ENCODE measurements at regions not wholly inside any gene's neighbourhood (a gene's known extent, or its start where the extent isn't known, plus 50 kb on each side); places are given as distances from the start of the nearest gene placed in this dataset.
"Not testable (repeated sequence)": the region's sequence is repeated elsewhere in the genome, so short reads cannot be mapped to it uniquely, and the experiment has no call there.

DNA sequence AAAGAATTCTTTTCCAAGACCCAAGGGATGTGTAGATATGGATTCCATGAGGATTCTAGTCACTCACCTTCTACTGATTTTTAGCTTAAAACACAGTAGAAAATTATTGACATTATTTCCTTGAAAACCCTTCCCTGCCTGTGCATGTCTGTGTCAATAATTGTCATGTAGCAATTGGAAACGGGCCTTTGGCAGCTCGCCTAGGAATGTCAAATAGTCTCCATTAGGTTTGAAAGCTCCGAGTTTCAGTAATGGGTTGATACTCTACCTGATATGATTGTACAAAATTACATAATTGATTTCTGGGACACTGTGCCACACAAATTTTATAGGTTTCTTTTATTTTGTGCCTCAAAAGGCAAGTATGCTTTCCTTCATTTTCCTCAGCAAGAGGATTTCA lies 515.2 kb upstream of the ARID1B start:
- no peak for FAIRE-seq

DNA sequence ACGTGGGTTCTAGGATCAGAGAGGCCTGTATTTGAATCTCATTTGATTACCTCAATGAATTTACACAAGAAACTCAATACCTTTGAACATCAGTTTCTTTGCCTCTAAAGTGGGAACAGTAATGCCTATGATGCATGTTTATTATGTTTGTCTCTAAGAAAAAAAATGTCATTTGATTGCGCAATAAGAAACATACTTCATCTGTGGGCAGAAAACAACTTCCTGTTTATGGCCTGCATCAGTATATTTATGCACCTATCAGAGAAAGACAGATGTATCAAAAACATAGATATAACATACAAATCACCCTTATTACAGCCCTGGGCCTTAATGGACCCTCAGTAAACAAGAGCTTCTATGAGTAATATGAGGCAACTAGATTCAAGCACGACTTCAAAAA lies 516.4 kb upstream of the ARID1B start:
- no peak for FAIRE-seq

DNA sequence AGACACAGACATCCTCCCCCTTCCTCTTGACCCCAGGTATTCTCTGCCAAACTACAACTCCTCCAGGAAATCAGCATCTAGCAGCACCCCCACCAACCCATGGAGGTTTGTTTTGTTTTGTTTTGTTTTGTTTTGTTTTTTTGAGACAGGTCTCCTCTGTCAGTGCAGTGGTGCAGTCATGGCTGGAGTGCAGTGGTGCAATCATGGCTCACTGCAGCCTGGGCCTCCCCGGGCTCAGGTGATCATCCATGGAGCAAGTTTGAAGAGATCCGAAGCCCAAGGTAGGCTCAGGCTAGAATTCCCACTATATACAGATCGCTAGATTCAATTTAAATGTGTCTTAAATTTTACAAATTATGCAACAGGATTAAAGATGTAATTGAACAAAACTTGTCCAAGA lies 518.2 kb upstream of the ARID1B start:
- no peak for FAIRE-seq

DNA sequence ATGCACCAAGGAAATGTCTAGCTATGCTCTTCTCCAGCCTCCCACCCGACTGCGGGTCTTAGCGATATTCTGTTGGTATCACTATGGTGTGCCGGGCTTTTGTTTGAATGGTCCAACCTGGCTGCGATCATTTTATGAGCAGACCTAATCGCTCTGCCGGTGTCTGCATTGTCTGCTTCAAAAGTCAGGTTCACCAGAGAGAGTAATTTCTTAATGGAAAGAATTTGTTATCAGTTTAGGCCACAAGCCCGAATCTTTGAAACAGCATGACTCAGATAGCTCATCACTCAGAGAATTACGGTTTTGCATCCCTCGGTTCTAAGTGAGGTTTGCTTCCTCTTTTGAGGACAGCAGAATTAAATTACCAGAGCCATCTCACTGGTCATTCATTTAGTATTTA lies 521.0 kb upstream of the ARID1B start:
- FAIRE-seq, result no peak

DNA sequence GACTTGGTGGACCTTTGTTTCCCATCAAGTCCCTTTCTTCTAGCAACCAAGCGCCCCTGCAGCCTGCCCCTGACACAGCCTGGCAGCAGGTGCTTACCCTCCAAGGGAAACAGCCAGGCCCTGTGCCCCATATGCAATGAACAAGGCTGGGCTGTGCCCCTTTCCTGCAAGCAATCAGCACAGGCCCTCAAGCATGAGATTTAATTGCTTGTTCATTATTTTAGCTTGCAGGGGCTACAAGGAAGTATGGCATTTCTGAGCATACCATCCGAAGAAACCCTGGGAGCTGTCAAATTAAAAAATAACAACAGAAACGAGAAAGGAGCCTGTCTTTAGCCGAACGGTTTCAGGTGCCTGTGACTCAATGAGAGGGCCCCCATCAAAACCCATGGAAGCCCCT lies 522.9 kb upstream of the ARID1B start:
- no peak for FAIRE-seq

DNA sequence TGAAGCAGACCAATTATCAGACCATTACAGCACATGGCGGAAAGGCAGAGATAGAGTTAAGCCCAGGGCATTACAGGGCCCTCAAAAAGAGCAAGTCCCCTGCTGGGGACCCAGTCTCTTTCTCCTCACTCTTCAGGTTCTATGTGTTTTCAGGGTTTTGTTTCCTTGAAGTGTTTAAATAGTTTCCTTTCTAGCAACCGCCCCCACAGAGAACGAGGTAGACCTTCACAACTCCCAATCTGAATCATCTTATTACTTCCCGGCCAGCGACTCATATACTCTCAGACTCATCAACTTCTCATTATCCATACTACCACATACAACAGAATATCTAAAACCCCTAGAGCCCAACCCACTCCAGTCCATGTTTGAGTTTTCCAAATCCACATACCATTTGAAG lies 526.6 kb upstream of the ARID1B start:
- no peak for FAIRE-seq

DNA sequence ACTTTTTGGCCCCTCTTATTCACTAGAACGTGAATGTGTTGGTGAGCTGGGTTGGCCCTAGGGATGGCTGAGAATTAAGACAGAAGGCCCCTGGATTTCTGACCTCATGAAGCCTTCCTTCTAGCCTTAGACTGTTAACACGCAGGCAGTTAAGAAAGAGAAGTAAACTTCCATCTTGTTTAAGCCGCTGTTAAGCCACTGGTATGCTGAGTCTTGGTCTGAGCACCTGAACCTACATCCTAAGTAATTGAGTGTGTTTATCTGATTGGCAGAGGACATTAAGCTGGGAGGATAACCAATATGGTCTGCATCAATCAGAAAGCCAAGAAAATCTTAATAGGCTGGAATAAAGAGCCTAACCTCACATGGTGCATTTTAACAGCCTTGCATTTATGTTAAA lies 535.0 kb upstream of the ARID1B start:
- no peak for FAIRE-seq

DNA sequence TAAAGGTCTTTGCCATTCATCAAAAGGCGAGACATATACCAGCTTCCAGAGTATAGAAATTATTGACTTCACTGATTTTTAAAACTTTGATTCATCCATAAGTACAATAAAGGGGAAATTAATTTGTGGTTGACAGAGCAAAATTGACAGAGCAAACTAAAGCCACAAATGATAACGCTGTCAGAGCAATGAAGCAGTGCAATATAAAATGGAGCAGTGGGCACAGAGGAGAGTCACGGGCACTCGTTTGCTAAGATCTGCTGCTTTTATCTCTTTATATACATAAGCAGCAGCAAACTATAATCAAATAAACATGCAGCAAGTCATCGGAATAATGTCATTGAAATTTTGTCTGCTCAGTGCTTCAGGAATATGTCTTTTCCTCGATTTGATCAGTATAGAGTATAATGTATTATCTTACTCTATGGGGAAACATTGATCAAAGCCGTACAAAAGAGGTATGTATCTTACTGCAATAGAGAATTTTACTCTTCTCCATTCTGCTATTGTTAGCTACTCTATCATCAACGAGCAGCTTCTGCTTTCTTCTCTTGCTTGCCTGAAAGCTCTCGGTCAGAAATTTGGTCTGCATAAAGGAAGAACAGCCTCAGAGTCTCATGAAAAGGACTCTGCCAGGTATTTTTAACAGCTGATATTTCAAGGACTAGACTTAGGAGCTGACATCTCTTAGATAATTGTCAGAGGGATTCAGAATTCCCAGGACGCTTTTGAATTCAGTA lies 546.0 kb upstream of the ARID1B start:
- FAIRE-seq, result no peak

DNA sequence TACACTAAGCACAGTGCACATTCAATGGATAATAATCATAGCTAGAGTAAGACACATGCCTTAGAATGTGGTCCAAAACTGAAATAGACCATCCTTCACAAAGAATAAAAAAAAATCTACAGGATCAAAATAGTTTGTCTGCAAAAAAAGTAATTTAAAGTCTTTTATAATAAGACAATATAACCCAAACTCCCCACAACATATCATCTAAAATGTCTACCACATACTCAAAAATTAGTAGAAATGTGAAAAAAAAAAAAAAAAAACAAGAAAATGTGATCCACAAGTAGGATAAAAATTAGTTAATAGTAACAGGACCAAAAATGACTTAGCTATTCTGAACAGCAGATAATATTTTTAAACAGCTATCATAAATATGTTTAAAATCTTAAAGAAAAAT lies 557.2 kb upstream of the ARID1B start:
- no peak for FAIRE-seq

DNA sequence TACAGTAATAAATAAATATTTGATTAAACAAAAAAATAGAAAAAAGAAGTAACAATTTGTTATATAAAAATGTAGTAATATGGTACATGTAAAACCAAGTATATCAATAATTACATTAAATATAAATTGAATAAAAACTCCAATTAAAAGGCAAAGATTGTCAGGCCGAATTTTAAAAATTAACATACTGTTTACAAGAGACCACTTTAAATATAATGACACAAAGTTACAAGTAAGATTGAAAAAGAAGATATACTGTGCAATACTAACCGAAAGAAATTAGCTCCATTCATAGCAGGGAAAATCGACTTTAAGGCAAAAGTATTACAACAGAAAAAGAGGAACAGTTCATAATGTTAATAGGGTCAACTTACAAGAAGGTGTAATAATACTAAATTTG lies 571.5 kb upstream of the ARID1B start:
- FAIRE-seq, result peak; percentile 15

DNA sequence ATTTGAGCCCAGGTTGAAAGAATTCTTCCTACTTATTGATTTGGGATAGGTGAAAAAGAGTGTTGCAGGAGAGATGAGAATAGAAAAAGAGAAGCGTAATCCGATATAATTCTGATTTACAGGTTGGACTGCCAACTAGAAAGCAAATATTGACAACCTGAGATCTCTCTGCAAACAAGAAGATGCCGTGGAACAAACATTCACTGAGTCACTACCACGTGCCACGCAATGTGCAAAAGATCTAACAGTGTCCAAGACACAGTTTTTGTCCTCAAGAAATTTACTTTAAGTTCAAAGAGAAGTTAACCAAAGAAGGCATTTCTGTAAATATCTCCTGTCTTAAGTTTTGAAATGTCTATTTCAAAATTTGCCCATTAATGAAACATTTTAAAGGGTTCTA lies 578.0 kb upstream of the ARID1B start:
- FAIRE-seq, result no peak

DNA sequence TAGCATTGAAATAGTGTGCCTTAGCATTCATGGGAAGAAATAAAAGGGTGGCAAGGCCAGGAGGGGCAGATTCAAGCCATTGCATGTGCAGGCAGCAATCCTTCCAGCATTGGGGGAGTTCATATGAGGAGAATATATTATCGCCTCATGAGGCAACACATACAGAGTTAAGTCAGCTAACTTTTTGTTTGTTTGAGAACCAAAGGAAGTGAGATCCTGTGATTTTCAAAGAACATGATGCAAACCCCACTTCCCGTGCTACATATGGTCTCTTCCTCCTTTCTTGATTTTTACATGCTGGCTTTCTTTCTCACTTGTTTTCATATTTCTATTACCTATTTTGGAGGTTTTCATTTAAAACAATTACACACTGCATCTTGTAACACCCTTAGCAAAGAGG lies 579.7 kb upstream of the ARID1B start:
- FAIRE-seq, result no peak

DNA sequence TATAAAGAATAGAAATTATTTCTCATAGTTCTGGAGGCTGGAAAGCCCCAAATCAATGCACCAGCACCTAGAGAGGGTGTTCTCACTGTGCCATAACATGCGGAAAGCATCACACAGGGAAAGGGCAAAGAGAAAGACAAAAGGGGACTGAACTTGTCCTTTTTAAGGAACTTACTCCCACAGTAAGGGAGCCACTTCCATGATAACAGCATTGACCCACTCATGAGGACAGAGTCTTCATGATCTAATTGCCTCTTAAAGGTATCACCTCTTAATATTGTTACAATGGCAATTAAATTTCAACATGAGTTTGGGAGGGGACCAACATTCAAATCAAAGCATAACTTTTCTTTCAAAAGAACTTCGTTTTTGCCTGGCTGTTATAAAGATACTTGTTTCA lies 582.2 kb upstream of the ARID1B start:
- no peak for FAIRE-seq

DNA sequence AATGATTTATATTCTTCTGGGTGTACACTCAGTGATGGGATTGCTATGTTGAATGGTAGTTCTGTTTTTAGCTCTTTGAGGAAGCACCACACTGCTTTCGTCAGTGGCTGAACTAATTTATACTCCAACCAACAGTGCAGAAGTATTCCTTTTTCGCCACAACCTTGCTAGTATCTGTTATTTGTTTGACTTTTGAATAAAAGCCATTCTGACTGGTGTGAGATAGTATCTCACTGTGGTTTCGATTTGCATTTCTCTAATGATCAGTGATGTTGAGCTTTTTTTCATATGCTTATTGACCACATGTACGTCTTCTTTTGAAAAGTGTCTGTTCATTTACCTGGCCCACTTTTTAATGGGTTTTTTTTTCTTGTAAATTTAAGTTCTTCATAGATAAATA lies 583.8 kb upstream of the ARID1B start:
- no peak for FAIRE-seq

DNA sequence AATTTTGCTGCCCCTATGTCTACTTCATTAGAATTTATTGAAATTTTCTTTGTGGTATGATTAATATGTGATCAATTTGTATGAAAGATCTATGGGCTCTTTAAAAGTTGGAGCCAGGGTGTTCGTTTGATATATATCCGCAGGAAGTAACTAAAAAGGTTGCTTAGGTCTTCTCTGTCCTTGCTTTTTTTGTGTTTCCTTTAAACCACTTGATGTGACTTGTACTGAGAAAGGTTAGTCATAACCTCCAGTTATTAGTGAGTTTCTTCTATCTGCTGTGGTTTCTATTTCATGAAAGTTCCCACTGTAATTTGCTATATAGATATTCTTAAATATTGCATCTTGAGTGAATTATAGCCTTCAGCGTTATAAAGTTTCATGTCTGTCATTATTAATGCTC lies 585.3 kb upstream of the ARID1B start:
- no peak for FAIRE-seq

DNA sequence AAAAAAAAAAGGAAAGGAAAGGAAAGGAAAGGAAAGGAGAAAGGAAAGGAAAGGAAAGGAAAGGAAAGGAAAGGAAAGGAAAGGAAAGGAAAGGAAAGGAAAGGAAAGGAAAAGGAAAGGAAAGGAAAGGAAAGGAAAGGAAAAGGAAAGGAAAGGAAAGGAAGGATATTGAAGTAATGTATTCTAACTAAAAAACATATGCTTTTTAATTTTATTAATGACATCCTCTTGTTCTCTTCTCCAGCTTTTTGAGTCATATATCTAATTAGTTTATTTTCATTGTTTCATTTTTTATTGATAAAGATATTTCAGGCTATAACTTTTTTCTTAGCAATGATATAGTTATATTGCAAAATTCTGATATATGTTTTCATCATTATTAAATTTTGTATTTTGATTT lies 585.8 kb upstream of the ARID1B start:
- FAIRE-seq, result not testable (repeated sequence)

DNA sequence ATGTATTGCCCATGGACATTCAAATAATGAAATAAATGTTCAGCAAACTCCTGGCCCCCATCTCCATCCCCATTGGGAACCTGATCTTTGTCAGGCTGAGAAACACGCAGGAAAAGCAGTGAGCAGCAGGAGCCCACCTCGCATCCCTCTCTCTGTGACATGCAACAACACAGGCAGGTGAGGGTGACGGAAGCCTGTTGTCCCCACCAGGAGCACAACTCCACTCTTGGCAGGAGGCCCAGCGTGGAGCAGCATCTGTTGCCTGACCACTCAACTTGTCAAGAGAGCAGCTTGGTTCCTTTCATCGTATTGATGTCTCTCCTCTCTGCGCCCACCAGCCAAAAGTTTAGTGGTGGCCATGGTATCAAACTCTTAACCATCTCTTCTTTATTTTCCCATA lies 586.9 kb upstream of the ARID1B start:
- FAIRE-seq, result no peak

DNA sequence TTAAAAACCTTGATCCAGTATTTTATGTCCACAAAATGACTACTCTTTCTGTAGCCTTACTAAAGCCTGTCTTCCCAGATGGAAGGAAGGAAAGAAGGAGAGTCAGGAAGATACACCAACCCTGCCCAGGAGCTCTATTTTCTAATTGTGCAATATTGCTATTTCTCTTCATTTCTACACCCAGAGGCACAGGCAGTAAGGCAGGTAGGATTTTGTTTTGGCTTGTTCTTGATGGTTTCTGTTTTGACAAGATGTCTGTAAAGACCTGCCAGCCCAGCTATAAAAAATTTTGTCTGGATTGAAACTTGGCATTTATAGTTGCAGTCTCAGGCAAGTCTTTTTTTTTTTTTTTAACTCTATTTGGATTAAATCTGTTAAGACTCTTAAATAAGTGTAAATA lies 587.5 kb upstream of the ARID1B start:
- FAIRE-seq, result no peak

DNA sequence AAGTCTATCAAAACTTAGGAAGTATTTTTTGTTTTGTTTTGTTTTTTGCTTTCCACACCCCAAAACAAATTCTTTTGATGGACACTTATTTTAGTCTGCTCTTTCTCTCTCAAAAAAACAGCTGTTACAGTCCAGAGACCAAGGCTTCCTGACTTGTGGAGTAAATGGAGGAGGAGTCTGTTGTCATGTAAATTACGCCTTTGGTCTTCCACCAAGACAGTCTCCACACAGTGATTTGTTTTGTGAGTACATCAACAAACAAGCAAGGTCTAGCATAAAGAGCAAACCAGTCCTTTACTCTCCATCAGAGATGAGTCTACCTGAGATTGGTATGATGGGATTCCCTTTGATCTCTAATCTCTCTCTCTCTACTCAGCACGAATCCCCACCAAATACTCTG lies 588.0 kb upstream of the ARID1B start:
- FAIRE-seq, result no peak

DNA sequence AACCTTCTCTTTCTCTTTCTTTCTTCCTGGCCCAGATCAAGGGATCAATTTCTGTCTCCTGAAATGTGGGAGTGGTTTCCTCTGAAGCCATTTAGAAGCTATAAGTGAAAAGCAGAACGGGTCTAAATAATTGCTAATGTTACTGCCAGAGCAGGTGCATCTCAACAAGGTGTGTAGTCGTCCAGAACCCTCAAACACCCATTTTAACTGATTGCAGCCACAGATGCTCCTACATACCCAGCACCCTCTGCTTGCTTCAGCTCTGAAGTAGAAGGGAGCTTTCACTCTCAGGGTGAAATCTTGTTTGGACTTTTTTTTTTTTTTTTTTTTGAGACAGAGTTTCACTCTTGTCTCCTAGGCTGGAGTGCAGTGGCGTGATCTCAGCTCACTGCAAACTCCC lies 592.1 kb upstream of the ARID1B start:
- no peak for FAIRE-seq

DNA sequence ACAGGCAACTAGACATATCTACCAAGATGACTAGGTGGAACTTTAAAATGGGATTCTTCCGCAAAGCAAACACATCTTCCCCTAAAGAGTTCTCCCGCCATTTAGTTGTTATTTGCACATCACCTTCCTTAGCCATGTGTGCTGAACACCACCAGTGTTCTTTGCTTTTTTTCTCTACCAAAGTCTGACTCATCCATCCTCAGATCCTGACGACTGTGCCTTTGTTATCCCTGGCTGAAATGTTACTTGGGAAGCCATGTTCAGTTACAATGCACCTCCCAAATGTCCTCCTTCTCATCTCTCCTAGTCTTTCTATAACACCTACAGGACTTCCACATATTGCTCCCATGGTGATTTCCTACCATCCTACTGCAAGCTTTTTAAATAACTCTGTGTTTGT lies 593.5 kb upstream of the ARID1B start:
- FAIRE-seq, result no peak

DNA sequence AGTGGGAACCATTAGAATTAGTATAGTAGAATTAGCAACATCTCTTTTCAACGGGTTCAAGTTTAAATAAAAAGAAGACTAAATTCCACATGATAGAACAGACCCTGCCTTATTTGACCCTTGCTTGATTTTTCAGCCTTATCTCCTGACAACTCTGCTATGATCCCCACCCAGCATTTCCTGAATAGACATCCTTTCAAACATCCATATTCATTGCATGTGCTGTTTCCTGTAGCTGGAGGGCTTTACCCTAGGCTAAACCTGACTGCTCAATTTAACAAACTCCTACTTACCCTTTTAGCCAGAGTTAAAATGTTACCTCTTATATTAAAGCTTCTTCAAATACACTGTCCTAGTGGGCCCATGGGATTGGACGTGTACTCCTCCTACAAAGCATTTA lies 594.8 kb upstream of the ARID1B start:
- FAIRE-seq, result no peak

DNA sequence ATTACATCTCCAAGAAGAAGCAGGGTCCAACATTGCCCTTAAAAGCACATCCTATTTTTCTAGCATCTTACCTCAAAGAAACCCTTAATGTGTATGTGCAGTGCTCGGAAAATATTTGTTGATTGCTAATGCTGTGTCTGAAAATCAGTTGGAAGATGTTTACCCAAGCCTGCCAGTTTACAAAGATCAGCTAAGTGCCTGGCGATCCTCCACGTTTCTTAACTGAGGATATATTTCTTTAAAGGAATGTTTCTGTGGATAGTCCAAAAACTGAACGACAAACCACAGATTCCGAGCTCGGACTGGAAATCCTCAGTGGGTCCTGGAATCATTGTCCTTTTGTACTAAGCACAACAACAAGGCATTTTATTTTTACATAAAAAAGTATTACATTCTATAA lies 595.7 kb upstream of the ARID1B start:
- FAIRE-seq, result no peak

DNA sequence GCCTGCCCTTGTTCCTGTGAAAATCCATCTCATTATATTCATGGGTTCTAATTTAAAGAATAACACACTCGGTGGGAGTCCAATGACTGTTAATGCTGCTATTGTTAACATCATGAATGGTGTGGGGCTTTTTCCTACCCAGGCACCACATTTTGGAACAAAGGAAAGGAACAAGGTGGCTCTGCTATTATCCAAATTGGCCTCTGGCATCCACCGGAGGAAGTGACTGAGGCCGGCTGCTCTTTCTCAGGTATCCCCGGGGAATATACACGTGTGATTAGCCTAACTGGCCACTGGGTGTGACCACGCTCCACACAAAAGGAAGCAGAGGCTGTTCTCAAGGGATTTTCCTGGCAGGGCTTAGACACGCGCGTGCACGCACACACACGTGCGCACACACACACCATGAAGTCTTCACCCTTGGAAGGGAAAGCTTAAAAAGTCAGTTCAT lies 601.2 kb upstream of the ARID1B start:
- FAIRE-seq, result no peak

DNA sequence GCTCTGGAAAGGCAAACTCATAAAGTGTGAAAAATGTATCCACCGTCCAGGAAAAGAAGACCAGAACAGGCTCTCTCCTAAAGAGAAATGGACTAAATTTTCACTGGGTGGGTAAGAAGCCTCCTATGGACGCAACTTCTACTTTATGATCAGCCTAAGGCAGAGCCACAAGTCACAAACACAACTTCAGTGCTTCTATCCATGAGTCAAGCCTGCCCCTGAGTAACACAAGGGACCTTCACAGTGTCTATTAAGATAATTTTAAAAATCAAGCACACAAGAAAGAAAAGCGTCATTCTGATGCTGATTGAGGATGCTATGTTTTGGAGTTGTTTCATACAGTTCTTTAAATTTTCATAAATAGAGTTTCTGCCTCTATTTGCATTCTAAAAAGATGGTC lies 601.7 kb upstream of the ARID1B start:
- FAIRE-seq, result no peak

Data from TTC549 (cell line).